HepG2 (cell line): ENCODE measurements at regions not wholly inside any gene's neighbourhood (a gene's known extent, or its start where the extent isn't known, plus 50 kb on each side); places are given as distances from the start of the nearest gene placed in this dataset.

Experiments
- ATAC-seq: fragments of 200-7000 bp; cut with Tn5 transposase; 3 replicates; pipeline ENCODE4 v1.9.1; 2020; ENCODE audit warnings: mild to moderate bottlenecking, moderate library complexity
- BruUV-seq: library from RNA; stranded (reverse); fragments of 400-500 nt; replicated peaks from 2 replicates; lab custom pipeline; 2021; lab: Mats Ljungman, UMichigan
- CTCF ChIA-PET: fragments of 300-600 bp; formaldehyde crosslinking; extraction: SDS; loops from one replicate; lab custom pipeline; 2021; ENCODE audit warnings: low total read pairs, inconsistent platforms, low intra/inter-chr PET ratio; lab: Yijun Ruan, JAX
- POLR2A ChIA-PET: fragments of 350-600 bp; sonication (Branson Sonifier 250); formaldehyde crosslinking; loops from one replicate; lab custom pipeline; 2020; ENCODE audit warnings: antibody characterized with exemption, inconsistent platforms; lab: Yijun Ruan, JAX
- DNase-seq: peaks from one replicate; pipeline ENCODE4 v3.0.0-alpha.2; 2015; ENCODE audit warnings: low spot score
- FAIRE-seq: peaks from 3 replicates; lab custom pipeline; 2011; peaks lifted over from hg19 to GRCh38; lab: Jason Lieb, UNC
- H2AFZ ChIP-seq: one replicate; pipeline ENCODE4 v1.6.1; 2011; ENCODE audit warnings: low read length, inconsistent platforms
- H3K27ac ChIP-seq: fragments of 300-600 bp; 3 replicates; pipeline ENCODE4 v1.8.0; 2011; ENCODE audit warnings: mixed run types, mild to moderate bottlenecking, mixed read lengths, low read length, inconsistent platforms; ENCODE audit not compliant: insufficient read depth; ENCODE audit errors: extremely low read length
- H3K27me3 ChIP-seq, 2 experiments: fragments of 200-600 bp in 1 of 2; 2 replicates in 1 of 2; 3 replicates in 1 of 2; pipeline versions ENCODE4 v1.6.0 to v1.8.0; 2011; ENCODE audit warnings: low read length in 2 of 2, mild to moderate bottlenecking in 2 of 2, moderate library complexity in 2 of 2, inconsistent platforms in 1 of 2; ENCODE audit not compliant: insufficient read depth in 2 of 2, control insufficient read depth in 1 of 2
- H3K36me3 ChIP-seq, 2 experiments: fragments of 200-600 bp in 1 of 2; replicated peaks in 1 of 2; 2 replicates in 1 of 2; 3 replicates in 1 of 2; pipeline versions ENCODE4 v1.5.1 to v1.8.0; 2011; ENCODE audit warnings: low read length in 2 of 2, inconsistent platforms in 1 of 2; ENCODE audit not compliant: insufficient read depth in 2 of 2, control insufficient read depth in 1 of 2
- H3K4me1 ChIP-seq: 2 replicates; pipeline ENCODE4 v1.5.1; 2012; ENCODE audit warnings: low read length, inconsistent platforms; ENCODE audit not compliant: insufficient read depth
- H3K4me2 ChIP-seq: 2 replicates; pipeline ENCODE4 v1.6.0; 2011; ENCODE audit warnings: low read depth, low read length, inconsistent platforms
- H3K4me3 ChIP-seq, 3 experiments: fragments of 200-600 bp in 1 of 3; sonication (generic), shearing (Covaris generic) in 1 of 3; replicated peaks in 1 of 3; 2 replicates each; pipeline ENCODE4 v1.5.1; 2011 to 2016; ENCODE audit warnings: low read length in 3 of 3, inconsistent platforms in 2 of 3, low read depth in 2 of 3, mild to moderate bottlenecking in 2 of 3, control low read depth in 1 of 3, mixed read lengths in 1 of 3; ENCODE audit not compliant: insufficient read depth in 1 of 3
- H3K79me2 ChIP-seq: one replicate; pipeline ENCODE4 v1.6.1; 2011; ENCODE audit warnings: low read length, inconsistent platforms; ENCODE audit not compliant: insufficient read depth
- H3K9ac ChIP-seq: 2 replicates; pipeline ENCODE4 v1.6.0; 2011; ENCODE audit warnings: mild to moderate bottlenecking, low read depth, low read length, inconsistent platforms; ENCODE audit not compliant: insufficient read depth
- H3K9me3 ChIP-seq: 2 replicates; pipeline ENCODE4 v1.5.1; 2012; ENCODE audit warnings: mild to moderate bottlenecking, low read length
- H4K20me1 ChIP-seq: 2 replicates; pipeline ENCODE4 v1.6.0; 2011; ENCODE audit warnings: inconsistent platforms, mild to moderate bottlenecking, low read length, moderate library complexity; ENCODE audit not compliant: insufficient read depth
- FOXO4 ChIP-seq: sonication (generic); formaldehyde crosslinking; conservative IDR thresholded peaks from 2 replicates; pipeline ENCODE4 v1.8.1; 2023; ENCODE audit warnings: missing genetic modification reagents
- HHEX ChIP-seq: IDR thresholded peaks from 2 replicates; pipeline ENCODE4 v1.6.1; 2016; ENCODE audit warnings: control low read depth
- POGZ ChIP-seq: sonication (generic); formaldehyde crosslinking; IDR thresholded peaks from 2 replicates; pipeline ENCODE4 v1.4.0; 2020; ENCODE audit warnings: mild to moderate bottlenecking, missing genetic modification reagents
- RFXAP ChIP-seq: sonication (generic); formaldehyde crosslinking; IDR thresholded peaks from 2 replicates; pipeline ENCODE4 v1.4.0; 2020; ENCODE audit warnings: missing genetic modification reagents, borderline replicate concordance
- WGBS: methylation state at CpG from one replicate; pipeline ENCODE4 v1.1.6; 2017; ENCODE audit warnings: low lambda C conversion rate; 5-methylcytosine and 5-hydroxymethylcytosine counted together
- in situ Hi-C: cut with HindIII; loops from 2 replicates; pipeline ENCODE4 v1.10.0; 2017; ENCODE audit warnings: low pct_unique_long_range_greater_than_20kb; ENCODE audit not compliant: extremely low pct_ligation_motif_present
- intact Hi-C: fragments of 100-400 bp; cut with micrococcal nuclease; formaldehyde crosslinking; loops from one replicate; pipeline ENCODE4 v1.10.0; 2022; ENCODE audit not compliant: unreplicated experiment
- TF ChIP-seq, protein P1 (sequence below), 2 experiments: sonication (generic) in 1 of 2; formaldehyde crosslinking in 1 of 2; IDR thresholded peaks; 2 replicates each; pipeline versions ENCODE4 v1.4.0 to v1.6.1; 2018 to 2020; ENCODE audit warnings: missing genetic modification reagents in 2 of 2, borderline replicate concordance in 1 of 2, low read depth in 1 of 2, mild to moderate bottlenecking in 1 of 2, missing biosample characterization in 1 of 2

GRCh38 chr9:89236955-89237573 is 58.4 kb upstream of the SHC3 start:
- DNase-seq (no peak), ATAC-seq (no peak), FAIRE-seq (no peak)
- Histone ChIP-seq H3K9ac (no peak overlapping the region), H4K20me1 (no peaks in the 10 kb centered on the region), H3K79me2 (no peaks in the 10 kb centered on the region), H2AFZ (no peak overlapping the region), H3K27me3 (no peaks in the 10 kb centered on the region), H3K4me3 (no peak overlapping the region), H3K4me1 (no peaks in the 10 kb centered on the region), H3K4me2 (no peak overlapping the region), H3K9me3 (no peaks in the 10 kb centered on the region), H3K27ac (no peak overlapping the region), H3K36me3 (no peaks in the 10 kb centered on the region)
- POLR2A ChIA-PET, result no interaction called here
- CTCF ChIA-PET, result no interaction called here
- intact Hi-C loops (no loop called here), in situ Hi-C loops (no loop called here)
- no TSS peak for BruUV-seq
- TF ChIP-seq HHEX (CRISPR knock-in tag) (no peak), POGZ (no peak), FOXO4 (CRISPR knock-in tag) (no peak), RFXAP (CRISPR knock-in tag) (no peak)
- TF ChIP-seq, protein P1, sequence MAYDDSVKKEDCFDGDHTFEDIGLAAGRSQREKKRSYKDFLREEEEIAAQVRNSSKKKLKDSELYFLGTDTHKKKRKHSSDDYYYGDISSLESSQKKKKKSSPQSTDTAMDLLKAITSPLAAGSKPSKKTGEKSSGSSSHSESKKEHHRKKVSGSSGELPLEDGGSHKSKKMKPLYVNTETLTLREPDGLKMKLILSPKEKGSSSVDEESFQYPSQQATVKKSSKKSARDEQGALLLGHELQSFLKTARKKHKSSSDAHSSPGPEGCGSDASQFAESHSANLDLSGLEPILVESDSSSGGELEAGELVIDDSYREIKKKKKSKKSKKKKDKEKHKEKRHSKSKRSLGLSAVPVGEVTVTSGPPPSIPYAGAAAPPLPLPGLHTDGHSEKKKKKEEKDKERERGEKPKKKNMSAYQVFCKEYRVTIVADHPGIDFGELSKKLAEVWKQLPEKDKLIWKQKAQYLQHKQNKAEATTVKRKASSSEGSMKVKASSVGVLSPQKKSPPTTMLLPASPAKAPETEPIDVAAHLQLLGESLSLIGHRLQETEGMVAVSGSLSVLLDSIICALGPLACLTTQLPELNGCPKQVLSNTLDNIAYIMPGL (CRISPR knock-in tag; IDR thresholded peaks at IDR 0.05; ENCODE audit: borderline replicate concordance in 1 of 2, low read depth in 1 of 2), result no peak
- WGBS, result 15% methylated on average over 4 of the region's 6 CpGs
